GM18505 (cell line): ENCODE measurements at regions not wholly inside any gene's neighbourhood (a gene's known extent, or its start where the extent isn't known, plus 50 kb on each side); places are given as distances from the start of the nearest gene placed in this dataset.

Source experiments
- ATAC-seq: cut with Tn5 transposase; IDR thresholded peaks from one replicate; pipeline ENCODE4 v1.9.1; 2021; ENCODE audit not compliant: unreplicated experiment
- POLR2A ChIP-seq: IDR thresholded peaks from 4 replicates; pipeline ENCODE4 v1.6.1; 2011; ENCODE audit warnings: borderline replicate concordance; ENCODE audit not compliant: insufficient read depth, insufficient read length; ENCODE audit errors: extremely low read depth

- no peak for TF ChIP-seq POLR2A
- ATAC-seq, result no peak
These were observed 245.4 kb downstream of the RAD51AP2 start for GRCh38 chr2:17272652-17273525.

- no peak for TF ChIP-seq POLR2A
- ATAC-seq, result no peak
These were observed 246.1 kb downstream of the RAD51AP2 start for GRCh38 chr2:17272170-17272569.

GRCh38 chr2:17271416-17271815, 246.8 kb downstream of the RAD51AP2 start:
- no peak for TF ChIP-seq POLR2A
- ATAC-seq, result no peak

GRCh38 chr2:17270894-17271293, 247.3 kb downstream of the RAD51AP2 start:
- ATAC-seq, result peak; percentile 90
- TF ChIP-seq POLR2A, result no peak

GRCh38 chr2:17263570-17263968, 254.7 kb downstream of the RAD51AP2 start:
- ATAC-seq, result no peak
- no peak for TF ChIP-seq POLR2A

GRCh38 chr2:17262854-17263569, 255.2 kb downstream of the RAD51AP2 start:
- no peak for TF ChIP-seq POLR2A
- ATAC-seq, result no peak

GRCh38 chr2:17259613-17260012, 258.6 kb downstream of the RAD51AP2 start:
- no peak for TF ChIP-seq POLR2A
- ATAC-seq, result no peak

GRCh38 chr2:17258861-17259260, 259.4 kb downstream of the RAD51AP2 start:
- no peak for ATAC-seq
- no peak for TF ChIP-seq POLR2A

GRCh38 chr2:17257189-17257909, 260.9 kb downstream of the RAD51AP2 start:
- TF ChIP-seq POLR2A, result no peak
- ATAC-seq, result no peak

GRCh38 chr2:17255071-17255470, 263.2 kb downstream of the RAD51AP2 start:
- no peak for ATAC-seq
- no peak for TF ChIP-seq POLR2A

GRCh38 chr2:17254421-17254820, 263.8 kb downstream of the RAD51AP2 start:
- no peak for TF ChIP-seq POLR2A
- ATAC-seq, result no peak

- TF ChIP-seq POLR2A, result no peak
- no peak for ATAC-seq
These were observed 266.0 kb downstream of the RAD51AP2 start for GRCh38 chr2:17252258-17252657.

- no peak for TF ChIP-seq POLR2A
- no peak for ATAC-seq
These were observed 267.1 kb downstream of the RAD51AP2 start for GRCh38 chr2:17251171-17251570.

GRCh38 chr2:17249249-17249648, 269.0 kb downstream of the RAD51AP2 start:
- ATAC-seq, result no peak
- no peak for TF ChIP-seq POLR2A

GRCh38 chr2:17245906-17246305, 272.3 kb downstream of the RAD51AP2 start:
- ATAC-seq, result no peak
- TF ChIP-seq POLR2A, result no peak
